ENCODE measurements at regions not wholly inside any gene's neighbourhood (a gene's known extent, or its start where the extent isn't known, plus 50 kb on each side); places are given as distances from the start of the nearest gene placed in this dataset.
A peak's percentile ranks its signal among the peaks of the same experiment; 100 is the strongest.

- TF ChIP-seq SUZ12 (IDR thresholded peaks at IDR 0.05; ENCODE audit: extremely low read depth, insufficient read depth, insufficient read length) (no peak), YY1 (IDR thresholded peaks at IDR 0.05; ENCODE audit: insufficient read depth, insufficient read length) (no peak), ZNF274 (IDR thresholded peaks at IDR 0.05; ENCODE audit: low read depth, low read length) (no peak)
- no peak overlapping the region for H3K4me3 ChIP-seq (ENCODE audit: insufficient read length, low read depth)
- no peaks in the 10 kb centered on the region for H3K27me3 ChIP-seq (ENCODE audit: insufficient read depth, insufficient read length)
- no peaks in the 10 kb centered on the region for H3K36me3 ChIP-seq (ENCODE audit: insufficient read depth, insufficient read length, low read length)
- H3K9me3 ChIP-seq (ENCODE audit: insufficient read depth, low read length): no peaks in the 10 kb centered on the region
- no peak for DNase-seq (ENCODE audit: low read depth, low spot score)
- no peak overlapping the region for H3K9ac ChIP-seq (ENCODE audit: insufficient read length, low read depth)
- no peaks in the 10 kb centered on the region for H3K4me1 ChIP-seq (ENCODE audit: insufficient read depth, insufficient read length)
These were observed 71.6 kb upstream of the L3MBTL4 start for GRCh38 chr18:6486313-6486712.

- Histone ChIP-seq H3K4me1 (ENCODE audit: insufficient read depth, insufficient read length) (no peaks in the 10 kb centered on the region), H3K9me3 (ENCODE audit: insufficient read depth, low read length) (no peaks in the 10 kb centered on the region), H3K36me3 (ENCODE audit: insufficient read depth, insufficient read length, low read length) (no peaks in the 10 kb centered on the region), H3K4me3 (ENCODE audit: insufficient read length, low read depth) (no peak overlapping the region), H3K9ac (ENCODE audit: insufficient read length, low read depth) (no peak overlapping the region), H3K27me3 (ENCODE audit: insufficient read depth, insufficient read length) (no peaks in the 10 kb centered on the region)
- TF ChIP-seq SUZ12 (IDR thresholded peaks at IDR 0.05; ENCODE audit: extremely low read depth, insufficient read depth, insufficient read length): no peak
- no peak for TF ChIP-seq ZNF274 (IDR thresholded peaks at IDR 0.05; ENCODE audit: low read depth, low read length)
- TF ChIP-seq YY1 (IDR thresholded peaks at IDR 0.05; ENCODE audit: insufficient read depth, insufficient read length): no peak
- peak; percentile 20 for DNase-seq (ENCODE audit: low read depth, low spot score)
These were observed 72.2 kb upstream of the L3MBTL4 start for GRCh38 chr18:6486764-6487426.

GRCh38 chr18:6487968-6488367 lies 73.3 kb upstream of the L3MBTL4 start:
- Histone ChIP-seq H3K9me3 (ENCODE audit: insufficient read depth, low read length) (no peaks in the 10 kb centered on the region), H3K4me3 (ENCODE audit: insufficient read length, low read depth) (no peak overlapping the region), H3K36me3 (ENCODE audit: insufficient read depth, insufficient read length, low read length) (no peaks in the 10 kb centered on the region), H3K9ac (ENCODE audit: insufficient read length, low read depth) (no peak overlapping the region), H3K4me1 (ENCODE audit: insufficient read depth, insufficient read length) (no peaks in the 10 kb centered on the region), H3K27me3 (ENCODE audit: insufficient read depth, insufficient read length) (no peaks in the 10 kb centered on the region)
- TF ChIP-seq SUZ12 (IDR thresholded peaks at IDR 0.05; ENCODE audit: extremely low read depth, insufficient read depth, insufficient read length) (no peak), YY1 (IDR thresholded peaks at IDR 0.05; ENCODE audit: insufficient read depth, insufficient read length) (no peak)
- peak; percentile 36 for DNase-seq (ENCODE audit: low read depth, low spot score)

GRCh38 chr18:6488956-6489355 lies 74.2 kb upstream of the L3MBTL4 start:
- no peak for TF ChIP-seq YY1 (IDR thresholded peaks at IDR 0.05; ENCODE audit: insufficient read depth, insufficient read length)
- no peak for TF ChIP-seq ZNF274 (IDR thresholded peaks at IDR 0.05; ENCODE audit: low read depth, low read length)
- no peak for TF ChIP-seq SUZ12 (IDR thresholded peaks at IDR 0.05; ENCODE audit: extremely low read depth, insufficient read depth, insufficient read length)

GRCh38 chr18:6489977-6490376 lies 75.3 kb upstream of the L3MBTL4 start:
- DNase-seq (ENCODE audit: low read depth, low spot score): no peak
- Histone ChIP-seq H3K9me3 (ENCODE audit: insufficient read depth, low read length) (no peaks in the 10 kb centered on the region), H3K36me3 (ENCODE audit: insufficient read depth, insufficient read length, low read length) (no peaks in the 10 kb centered on the region), H3K4me1 (ENCODE audit: insufficient read depth, insufficient read length) (no peaks in the 10 kb centered on the region), H3K27me3 (ENCODE audit: insufficient read depth, insufficient read length) (no peaks in the 10 kb centered on the region), H3K4me3 (ENCODE audit: insufficient read length, low read depth) (no peak overlapping the region), H3K9ac (ENCODE audit: insufficient read length, low read depth) (no peak overlapping the region)
- no peak for TF ChIP-seq YY1 (IDR thresholded peaks at IDR 0.05; ENCODE audit: insufficient read depth, insufficient read length)
- TF ChIP-seq SUZ12 (IDR thresholded peaks at IDR 0.05; ENCODE audit: extremely low read depth, insufficient read depth, insufficient read length): no peak
- no peak for TF ChIP-seq ZNF274 (IDR thresholded peaks at IDR 0.05; ENCODE audit: low read depth, low read length)

More at GRCh38 chr18:6488956-6489355, 74.2 kb upstream of the L3MBTL4 start:
- no peak overlapping the region for H3K9ac ChIP-seq (ENCODE audit: insufficient read length, low read depth)
- no peaks in the 10 kb centered on the region for H3K4me1 ChIP-seq (ENCODE audit: insufficient read depth, insufficient read length)
- H3K27me3 ChIP-seq (ENCODE audit: insufficient read depth, insufficient read length): no peaks in the 10 kb centered on the region
- no peak for DNase-seq (ENCODE audit: low read depth, low spot score)
- no peaks in the 10 kb centered on the region for H3K9me3 ChIP-seq (ENCODE audit: insufficient read depth, low read length)
- H3K4me3 ChIP-seq (ENCODE audit: insufficient read length, low read depth): no peak overlapping the region
- H3K36me3 ChIP-seq (ENCODE audit: insufficient read depth, insufficient read length, low read length): no peaks in the 10 kb centered on the region

GRCh38 chr18:6493194-6493593 lies 78.5 kb upstream of the L3MBTL4 start:
- no peaks in the 10 kb centered on the region for H3K9me3 ChIP-seq (ENCODE audit: insufficient read depth, low read length)
- no peaks in the 10 kb centered on the region for H3K36me3 ChIP-seq (ENCODE audit: insufficient read depth, insufficient read length, low read length)
- no peaks in the 10 kb centered on the region for H3K4me1 ChIP-seq (ENCODE audit: insufficient read depth, insufficient read length)
- TF ChIP-seq ZNF274 (IDR thresholded peaks at IDR 0.05; ENCODE audit: low read depth, low read length): no peak
- no peak for TF ChIP-seq YY1 (IDR thresholded peaks at IDR 0.05; ENCODE audit: insufficient read depth, insufficient read length)
- H3K4me3 ChIP-seq (ENCODE audit: insufficient read length, low read depth): no peak overlapping the region
- no peak for DNase-seq (ENCODE audit: low read depth, low spot score)
- H3K9ac ChIP-seq (ENCODE audit: insufficient read length, low read depth): no peak overlapping the region
- H3K27me3 ChIP-seq (ENCODE audit: insufficient read depth, insufficient read length): no peaks in the 10 kb centered on the region

GRCh38 chr18:6495536-6495935 lies 80.8 kb upstream of the L3MBTL4 start:
- no peak for TF ChIP-seq ZNF274 (IDR thresholded peaks at IDR 0.05; ENCODE audit: low read depth, low read length)
- TF ChIP-seq YY1 (IDR thresholded peaks at IDR 0.05; ENCODE audit: insufficient read depth, insufficient read length): no peak
- no peak for TF ChIP-seq SUZ12 (IDR thresholded peaks at IDR 0.05; ENCODE audit: extremely low read depth, insufficient read depth, insufficient read length)
- Histone ChIP-seq H3K9ac (ENCODE audit: insufficient read length, low read depth) (no peak overlapping the region), H3K36me3 (ENCODE audit: insufficient read depth, insufficient read length, low read length) (no peaks in the 10 kb centered on the region), H3K9me3 (ENCODE audit: insufficient read depth, low read length) (no peaks in the 10 kb centered on the region), H3K4me3 (ENCODE audit: insufficient read length, low read depth) (no peak overlapping the region), H3K27me3 (ENCODE audit: insufficient read depth, insufficient read length) (no peaks in the 10 kb centered on the region), H3K4me1 (ENCODE audit: insufficient read depth, insufficient read length) (no peaks in the 10 kb centered on the region)
- DNase-seq (ENCODE audit: low read depth, low spot score): no peak

All from NT2/D1 (cell line).